ENCODE measurements at regions not wholly inside any gene's neighbourhood (a gene's known extent, or its start where the extent isn't known, plus 50 kb on each side); places are given as distances from the start of the nearest gene placed in this dataset.

- no peak for TF ChIP-seq GATA2 (IDR thresholded peaks at IDR 0.05; ENCODE audit: low read depth, low read length)
- TF ChIP-seq GATA3 (IDR thresholded peaks at IDR 0.05; ENCODE audit: low read depth, low read length): no peak
Observed at GRCh38 chr2:104741860-104742259, 112.1 kb upstream of the POU3F3 start.

GRCh38 chr2:104744537-104744936 is 109.4 kb upstream of the POU3F3 start:
- TF ChIP-seq GATA2 (IDR thresholded peaks at IDR 0.05; ENCODE audit: low read depth, low read length): no peak
- no peak for TF ChIP-seq GATA3 (IDR thresholded peaks at IDR 0.05; ENCODE audit: low read depth, low read length)

- no peak for TF ChIP-seq GATA2 (IDR thresholded peaks at IDR 0.05; ENCODE audit: low read depth, low read length)
Observed at GRCh38 chr2:104745846-104746245, 108.1 kb upstream of the POU3F3 start.

- no peak for TF ChIP-seq GATA2 (IDR thresholded peaks at IDR 0.05; ENCODE audit: low read depth, low read length)
- no peak for TF ChIP-seq GATA3 (IDR thresholded peaks at IDR 0.05; ENCODE audit: low read depth, low read length)
Observed at GRCh38 chr2:104746299-104746698, 107.6 kb upstream of the POU3F3 start.

- no peak for TF ChIP-seq GATA2 (IDR thresholded peaks at IDR 0.05; ENCODE audit: low read depth, low read length)
- no peak for TF ChIP-seq GATA3 (IDR thresholded peaks at IDR 0.05; ENCODE audit: low read depth, low read length)
Observed at GRCh38 chr2:104746858-104747257, 107.1 kb upstream of the POU3F3 start.

GRCh38 chr2:104749856-104750460 is 104.0 kb upstream of the POU3F3 start:
- TF ChIP-seq GATA3 (IDR thresholded peaks at IDR 0.05; ENCODE audit: low read depth, low read length): no peak
- no peak for TF ChIP-seq GATA2 (IDR thresholded peaks at IDR 0.05; ENCODE audit: low read depth, low read length)

- TF ChIP-seq GATA2 (IDR thresholded peaks at IDR 0.05; ENCODE audit: low read depth, low read length) (no peak), GATA3 (IDR thresholded peaks at IDR 0.05; ENCODE audit: low read depth, low read length) (no peak)
Observed at GRCh38 chr2:104752504-104752903, 101.4 kb upstream of the POU3F3 start.

GRCh38 chr2:104755026-104755878 is 98.7 kb upstream of the POU3F3 start:
- no peak for TF ChIP-seq GATA2 (IDR thresholded peaks at IDR 0.05; ENCODE audit: low read depth, low read length)
- no peak for TF ChIP-seq GATA3 (IDR thresholded peaks at IDR 0.05; ENCODE audit: low read depth, low read length)

- TF ChIP-seq GATA2 (IDR thresholded peaks at IDR 0.05; ENCODE audit: low read depth, low read length) (no peak), GATA3 (IDR thresholded peaks at IDR 0.05; ENCODE audit: low read depth, low read length) (no peak)
Observed at GRCh38 chr2:104756118-104756517, 97.8 kb upstream of the POU3F3 start.

- TF ChIP-seq GATA2 (IDR thresholded peaks at IDR 0.05; ENCODE audit: low read depth, low read length): no peak
- no peak for TF ChIP-seq GATA3 (IDR thresholded peaks at IDR 0.05; ENCODE audit: low read depth, low read length)
Observed at GRCh38 chr2:104757056-104757455, 96.9 kb upstream of the POU3F3 start.

- no peak for TF ChIP-seq GATA3 (IDR thresholded peaks at IDR 0.05; ENCODE audit: low read depth, low read length)
- no peak for TF ChIP-seq GATA2 (IDR thresholded peaks at IDR 0.05; ENCODE audit: low read depth, low read length)
Observed at GRCh38 chr2:104758199-104758620, 95.7 kb upstream of the POU3F3 start.

- TF ChIP-seq GATA3 (IDR thresholded peaks at IDR 0.05; ENCODE audit: low read depth, low read length) (no peak), GATA2 (IDR thresholded peaks at IDR 0.05; ENCODE audit: low read depth, low read length) (no peak)
Observed at GRCh38 chr2:104762031-104762430, 91.9 kb upstream of the POU3F3 start.

GRCh38 chr2:104766683-104767082 is 87.2 kb upstream of the POU3F3 start:
- TF ChIP-seq GATA3 (IDR thresholded peaks at IDR 0.05; ENCODE audit: low read depth, low read length): no peak
- TF ChIP-seq GATA2 (IDR thresholded peaks at IDR 0.05; ENCODE audit: low read depth, low read length): no peak

- TF ChIP-seq GATA2 (IDR thresholded peaks at IDR 0.05; ENCODE audit: low read depth, low read length): no peak
- no peak for TF ChIP-seq GATA3 (IDR thresholded peaks at IDR 0.05; ENCODE audit: low read depth, low read length)
Observed at GRCh38 chr2:104768694-104769093, 85.2 kb upstream of the POU3F3 start.

GRCh38 chr2:104769096-104769495 is 84.8 kb upstream of the POU3F3 start:
- TF ChIP-seq GATA2 (IDR thresholded peaks at IDR 0.05; ENCODE audit: low read depth, low read length): no peak
- no peak for TF ChIP-seq GATA3 (IDR thresholded peaks at IDR 0.05; ENCODE audit: low read depth, low read length)
